Neutrophil (primary cell): ENCODE measurements at regions not wholly inside any gene's neighbourhood (a gene's known extent, or its start where the extent isn't known, plus 50 kb on each side); places are given as distances from the start of the nearest gene placed in this dataset.

Experiments used
- H3K27ac ChIP-seq: fragments of 200-600 bp; sonication (generic); 2 replicates; pipeline ENCODE4 v1.5.1; 2016; ENCODE audit warnings: mild to moderate bottlenecking, moderate library complexity
- H3K27me3 ChIP-seq: fragments of 200-600 bp; sonication (generic); 2 replicates; pipeline ENCODE4 v1.6.0; 2016; ENCODE audit warnings: mild to moderate bottlenecking
- H3K36me3 ChIP-seq: fragments of 200-600 bp; sonication (generic); 2 replicates; pipeline ENCODE4 v1.5.1; 2017
- H3K4me1 ChIP-seq, 2 experiments: fragments of 200-600 bp in 1 of 2; sonication (generic) in 1 of 2; 1 replicate in 1 of 2; 2 replicates in 1 of 2; pipeline versions ENCODE4 v1.5.1 to v1.6.1; 2013 to 2016; ENCODE audit warnings: low read depth in 1 of 2, low read length in 1 of 2, mild to moderate bottlenecking in 1 of 2, moderate library complexity in 1 of 2; ENCODE audit not compliant: control insufficient read depth in 1 of 2, insufficient read depth in 1 of 2
- H3K4me3 ChIP-seq, 2 experiments: fragments of 200-600 bp in 1 of 2; sonication (generic) in 1 of 2; 1 replicate in 1 of 2; 2 replicates in 1 of 2; pipeline ENCODE4 v1.5.1; 2013 to 2016; ENCODE audit warnings: low read depth in 1 of 2, low read length in 1 of 2, mild to moderate bottlenecking in 1 of 2, moderate library complexity in 1 of 2
- H3K9me3 ChIP-seq: fragments of 200-600 bp; sonication (generic); 2 replicates; pipeline ENCODE4 v1.5.1; 2016
- CTCF ChIP-seq: fragments of 200-600 bp; sonication (generic); IDR thresholded peaks from 2 replicates; pipeline ENCODE4 v1.5.1; 2016; ENCODE audit warnings: antibody characterized with exemption

DNA sequence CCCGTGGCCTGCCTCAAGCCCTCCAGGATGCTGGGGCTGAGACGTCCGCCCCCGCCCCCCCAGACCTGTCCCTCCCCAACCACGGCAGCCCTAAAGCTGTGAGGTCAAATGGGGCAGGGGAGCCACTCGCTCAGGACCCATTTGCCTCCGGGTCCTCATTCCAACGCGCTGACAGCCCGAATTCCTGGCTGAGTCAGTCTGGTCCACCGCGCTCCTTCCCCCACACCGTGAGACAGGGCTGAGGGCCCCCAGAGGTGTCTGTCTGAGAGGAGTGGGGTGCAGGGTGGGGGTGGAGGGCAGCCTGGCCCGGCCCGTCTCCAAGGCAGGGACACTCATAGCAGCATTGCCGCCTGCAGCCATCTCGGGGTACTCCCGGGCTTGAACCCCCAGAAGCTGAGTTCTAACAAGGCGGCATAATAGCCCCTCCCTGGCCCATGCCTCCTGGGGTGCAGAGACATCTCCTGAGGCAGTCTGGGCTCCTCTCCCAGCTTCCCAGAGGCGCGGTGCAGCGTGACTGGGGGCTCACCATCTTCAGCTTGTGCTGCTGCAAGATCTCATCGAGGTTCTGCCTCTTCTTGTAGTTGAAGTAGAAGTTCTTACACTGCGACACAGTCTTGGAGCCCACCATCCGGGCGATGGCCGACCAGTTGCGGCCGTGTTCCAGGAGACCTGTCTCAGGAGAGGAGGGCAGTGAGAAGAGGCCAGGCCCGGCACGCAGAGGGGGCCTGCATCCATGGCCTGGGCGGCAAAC is 90.5 kb downstream of the RFLNA start:
- Histone ChIP-seq H3K4me1 (peaks cover 45 to 47% of the 10 kb centered on the region in 2 experiments), H3K36me3 (peaks cover 19% of the 10 kb centered on the region), H3K9me3 (no peaks in the 10 kb centered on the region), H3K27me3 (no peaks in the 10 kb centered on the region), H3K4me3 (no peak overlapping the region), H3K27ac (no peak overlapping the region)
- no peak for TF ChIP-seq CTCF

- Histone ChIP-seq H3K9me3 (no peaks in the 10 kb centered on the region), H3K27me3 (no peaks in the 10 kb centered on the region), H3K36me3 (peaks cover 19% of the 10 kb centered on the region), H3K27ac (no peak overlapping the region), H3K4me1 (peaks cover 45 to 47% of the 10 kb centered on the region in 2 experiments), H3K4me3 (no peak overlapping the region)
- TF ChIP-seq CTCF: no peak
Measured at GRCh38 chr12:124384299-124384894, 89.5 kb downstream of the RFLNA start.

GRCh38 chr12:124383028-124383427 is 88.1 kb downstream of the RFLNA start:
- Histone ChIP-seq H3K27me3 (no peaks in the 10 kb centered on the region), H3K27ac (no peak overlapping the region), H3K36me3 (peaks cover 19% of the 10 kb centered on the region), H3K4me3 (no peak overlapping the region), H3K4me1 (peaks cover 34 to 37% of the 10 kb centered on the region in 2 experiments), H3K9me3 (no peaks in the 10 kb centered on the region)
- no peak for TF ChIP-seq CTCF

- H3K27me3 ChIP-seq: no peaks in the 10 kb centered on the region
- H3K27ac ChIP-seq: peak overlapping the region; percentile 57
- no peaks in the 10 kb centered on the region for H3K9me3 ChIP-seq
- H3K36me3 ChIP-seq: peaks cover 30% of the 10 kb centered on the region
- TF ChIP-seq CTCF: no peak
- H3K4me1 ChIP-seq: peaks cover 33 to 36% of the 10 kb centered on the region in 2 experiments
- H3K4me3 ChIP-seq: peak overlapping the region in 1 of 2 experiments; percentile 39
Measured at GRCh38 chr12:124381456-124382296, 86.8 kb downstream of the RFLNA start.

DNA sequence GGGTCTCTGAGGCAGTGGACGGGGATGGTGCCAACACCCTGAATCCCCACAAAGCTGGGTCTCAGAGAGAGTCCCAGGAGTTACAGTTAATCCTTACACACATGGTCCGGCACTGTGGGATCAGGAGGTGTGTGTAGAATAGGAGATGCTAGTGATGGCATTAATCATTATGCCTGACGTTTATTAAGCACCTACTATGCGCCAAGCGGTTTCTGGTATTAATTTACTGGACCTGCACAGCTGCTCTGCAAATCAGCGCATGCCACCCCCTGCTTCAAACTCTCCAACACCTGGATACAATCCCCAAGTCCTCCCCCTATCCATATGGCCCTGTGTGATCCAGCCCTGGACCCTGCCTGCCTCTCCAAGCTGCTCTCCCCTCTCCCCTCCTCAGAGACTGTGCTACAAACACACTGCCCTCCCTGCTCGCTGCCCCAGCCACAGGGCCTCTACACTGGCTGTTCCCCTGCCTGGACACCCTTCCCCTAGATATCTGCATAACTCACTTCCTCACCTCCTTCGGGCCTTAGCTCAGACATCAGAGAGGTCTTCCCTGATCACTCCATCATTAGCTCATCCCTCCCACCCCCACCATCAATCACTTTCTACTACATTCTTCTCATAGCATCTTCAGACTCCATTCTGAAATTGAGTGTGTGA is 86.0 kb downstream of the RFLNA start:
- Histone ChIP-seq H3K27me3 (no peaks in the 10 kb centered on the region), H3K9me3 (no peaks in the 10 kb centered on the region), H3K27ac (peak overlapping the region; percentile 70), H3K4me1 (peaks cover 33 to 36% of the 10 kb centered on the region in 2 experiments), H3K36me3 (peaks cover 37% of the 10 kb centered on the region), H3K4me3 (peak overlapping the region; percentile 48 to 54)
- no peak for TF ChIP-seq CTCF
